ENCODE measurements at regions not wholly inside any gene's neighbourhood (a gene's known extent, or its start where the extent isn't known, plus 50 kb on each side); places are given as distances from the start of the nearest gene placed in this dataset.

- TF ChIP-seq, protein P1, sequence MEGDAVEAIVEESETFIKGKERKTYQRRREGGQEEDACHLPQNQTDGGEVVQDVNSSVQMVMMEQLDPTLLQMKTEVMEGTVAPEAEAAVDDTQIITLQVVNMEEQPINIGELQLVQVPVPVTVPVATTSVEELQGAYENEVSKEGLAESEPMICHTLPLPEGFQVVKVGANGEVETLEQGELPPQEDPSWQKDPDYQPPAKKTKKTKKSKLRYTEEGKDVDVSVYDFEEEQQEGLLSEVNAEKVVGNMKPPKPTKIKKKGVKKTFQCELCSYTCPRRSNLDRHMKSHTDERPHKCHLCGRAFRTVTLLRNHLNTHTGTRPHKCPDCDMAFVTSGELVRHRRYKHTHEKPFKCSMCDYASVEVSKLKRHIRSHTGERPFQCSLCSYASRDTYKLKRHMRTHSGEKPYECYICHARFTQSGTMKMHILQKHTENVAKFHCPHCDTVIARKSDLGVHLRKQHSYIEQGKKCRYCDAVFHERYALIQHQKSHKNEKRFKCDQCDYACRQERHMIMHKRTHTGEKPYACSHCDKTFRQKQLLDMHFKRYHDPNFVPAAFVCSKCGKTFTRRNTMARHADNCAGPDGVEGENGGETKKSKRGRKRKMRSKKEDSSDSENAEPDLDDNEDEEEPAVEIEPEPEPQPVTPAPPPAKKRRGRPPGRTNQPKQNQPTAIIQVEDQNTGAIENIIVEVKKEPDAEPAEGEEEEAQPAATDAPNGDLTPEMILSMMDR (IDR thresholded peaks at IDR 0.05) = no peak
- no peak for TF ChIP-seq EZH2 (IDR thresholded peaks at IDR 0.05; ENCODE audit: borderline replicate concordance, insufficient read depth, low read depth, low read length, poor library complexity, severe bottlenecking)
Observed at GRCh38 chr13:78979349-78979748, 320.4 kb upstream of the OBI1 start.
